HG03521 (cell line): ENCODE measurements at regions not wholly inside any gene's neighbourhood (a gene's known extent, or its start where the extent isn't known, plus 50 kb on each side); places are given as distances from the start of the nearest gene placed in this dataset.
"Not testable (repeated sequence)": the region's sequence is repeated elsewhere in the genome, so short reads cannot be mapped to it uniquely, and the experiment has no call there.

Experiments used
- ATAC-seq: cut with Tn5 transposase; IDR thresholded peaks from one replicate; pipeline ENCODE4 v1.9.1; 2021; ENCODE audit warnings: mild to moderate bottlenecking, moderate library complexity; ENCODE audit not compliant: unreplicated experiment

- not testable (repeated sequence) for ATAC-seq
Measured at GRCh38 chr22:23443905-23444304, 136.2 kb downstream of the IGLL1 start.

- not testable (repeated sequence) for ATAC-seq
Measured at GRCh38 chr22:23439581-23439980, 140.5 kb downstream of the IGLL1 start.

GRCh38 chr22:23438216-23438615 lies 141.9 kb downstream of the IGLL1 start:
- no peak for ATAC-seq

- ATAC-seq = no peak
Measured at GRCh38 chr22:23437779-23438178, 142.3 kb downstream of the IGLL1 start.

GRCh38 chr22:23437107-23437395 lies 143.0 kb downstream of the IGLL1 start:
- ATAC-seq = not testable (repeated sequence)

GRCh38 chr22:23436354-23437106 lies 143.6 kb downstream of the IGLL1 start:
- not testable (repeated sequence) for ATAC-seq

GRCh38 chr22:23435186-23435585 lies 144.9 kb downstream of the IGLL1 start:
- not testable (repeated sequence) for ATAC-seq

- ATAC-seq = not testable (repeated sequence)
Measured at GRCh38 chr22:23434198-23434830, 145.8 kb downstream of the IGLL1 start.

GRCh38 chr22:23433127-23434005 lies 146.7 kb downstream of the IGLL1 start:
- not testable (repeated sequence) for ATAC-seq

- not testable (repeated sequence) for ATAC-seq
Measured at GRCh38 chr22:23432719-23433118, 147.4 kb downstream of the IGLL1 start.

- no peak for ATAC-seq
Measured at GRCh38 chr22:23431337-23432072, 148.6 kb downstream of the IGLL1 start.

GRCh38 chr22:23424551-23425068 lies 155.5 kb downstream of the IGLL1 start:
- not testable (repeated sequence) for ATAC-seq

GRCh38 chr22:23424031-23424430 lies 156.1 kb downstream of the IGLL1 start:
- ATAC-seq = no peak

- not testable (repeated sequence) for ATAC-seq
Measured at GRCh38 chr22:23422281-23422680, 157.8 kb downstream of the IGLL1 start.

GRCh38 chr22:23421300-23421699 lies 158.8 kb downstream of the IGLL1 start:
- ATAC-seq = not testable (repeated sequence)

GRCh38 chr22:23419931-23420330 lies 160.2 kb downstream of the IGLL1 start:
- ATAC-seq = no peak

GRCh38 chr22:23419171-23419570 lies 160.9 kb downstream of the IGLL1 start:
- ATAC-seq = no peak

- ATAC-seq = no peak
Measured at GRCh38 chr22:23418159-23418788, 161.8 kb downstream of the IGLL1 start.

GRCh38 chr22:23417327-23417726 lies 162.8 kb downstream of the IGLL1 start:
- not testable (repeated sequence) for ATAC-seq

GRCh38 chr22:23416169-23416690 lies 163.9 kb downstream of the IGLL1 start:
- not testable (repeated sequence) for ATAC-seq
